Cardiac septum (tissue), 1 donor: ENCODE measurements at regions not wholly inside any gene's neighbourhood (a gene's known extent, or its start where the extent isn't known, plus 50 kb on each side); places are given as distances from the start of the nearest gene placed in this dataset. TPM values are rescaled to one million over a fixed set of nuclear protein-coding genes. Genes with fewer than 3 reads are reported as not detected.

Experiments
- DNase-seq: peaks from one replicate; pipeline ENCODE4 v3.0.0-alpha.2; 2020; ENCODE audit warnings: low spot score
- intact Hi-C: fragments of 100-400 bp; cut with DNase I; formaldehyde crosslinking; loops from one replicate; pipeline ENCODE4 v1.14.0; 2022
- microRNA-seq: library from miRNA; unstranded; fragments of <30 nt; microRNA quantifications from one replicate; pipeline ENCODE4 v1.2.0, GENCODE V29; 2020
- donor health status: DM: no; HTN: no; CAD: no.

DNA sequence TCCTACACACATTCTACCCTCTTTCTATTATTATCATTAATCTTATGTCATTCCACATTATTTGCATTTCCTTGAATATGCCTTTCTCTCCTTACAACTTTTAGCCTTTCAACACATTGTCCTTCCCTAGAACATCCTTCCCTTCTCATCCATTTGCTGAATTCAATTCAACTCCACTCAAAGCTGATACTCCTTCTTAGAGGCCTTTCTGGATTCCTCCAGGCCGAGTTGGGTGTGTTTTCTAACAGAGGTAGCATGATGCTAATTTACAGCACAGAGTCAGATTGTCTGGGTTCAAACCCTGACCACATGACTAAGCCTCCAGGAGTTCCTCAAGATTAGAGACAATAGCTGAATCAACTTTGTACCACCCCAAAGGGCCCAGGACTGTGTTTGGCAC lies 63.4 kb upstream of the IL12A start:
- DNase-seq: no peak
- intact Hi-C loops: no loop called here

DNA sequence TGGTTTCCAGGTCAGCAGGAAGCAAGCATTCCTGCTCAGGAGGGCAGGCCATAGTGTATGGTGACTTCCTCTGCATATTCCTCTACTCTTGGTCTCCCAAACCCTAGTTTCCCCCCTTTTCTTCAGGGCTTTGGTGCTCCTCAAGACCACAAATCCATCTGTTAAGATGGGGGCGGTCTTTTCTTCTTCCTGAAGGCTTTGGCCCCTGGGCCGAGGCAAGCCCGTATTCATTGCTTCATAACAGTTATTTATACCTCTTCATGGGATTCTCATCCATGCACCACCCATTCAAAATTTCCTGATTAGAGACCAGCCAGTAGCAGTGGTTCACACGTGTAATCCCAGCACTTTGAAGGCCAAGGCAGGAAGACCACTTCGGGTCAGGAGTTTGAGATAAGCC lies 62.1 kb upstream of the IL12A start:
- intact Hi-C loops: no loop called here
- no peak for DNase-seq

DNA sequence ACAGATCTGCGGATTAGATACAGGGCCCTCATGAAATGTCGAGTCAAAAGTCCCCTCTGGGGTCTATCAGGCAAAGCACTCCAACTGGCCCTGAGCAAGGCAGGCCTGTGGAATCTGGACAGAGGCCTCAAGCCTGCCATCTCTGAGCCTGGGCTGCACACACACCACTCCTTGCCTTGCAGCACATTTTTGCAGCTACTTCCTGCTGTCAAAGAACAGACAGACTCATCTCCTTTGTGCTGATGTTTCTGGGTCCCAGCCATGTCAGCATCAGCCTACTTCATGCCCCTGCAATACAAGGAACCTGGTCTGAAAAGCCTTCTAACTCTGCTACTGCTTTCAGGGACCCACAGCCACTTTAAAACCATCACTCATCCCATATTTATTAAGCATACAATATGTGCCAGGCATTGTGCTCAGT lies 60.6 kb upstream of the IL12A start:
- no peak for DNase-seq
- intact Hi-C loops: no loop called here

DNA sequence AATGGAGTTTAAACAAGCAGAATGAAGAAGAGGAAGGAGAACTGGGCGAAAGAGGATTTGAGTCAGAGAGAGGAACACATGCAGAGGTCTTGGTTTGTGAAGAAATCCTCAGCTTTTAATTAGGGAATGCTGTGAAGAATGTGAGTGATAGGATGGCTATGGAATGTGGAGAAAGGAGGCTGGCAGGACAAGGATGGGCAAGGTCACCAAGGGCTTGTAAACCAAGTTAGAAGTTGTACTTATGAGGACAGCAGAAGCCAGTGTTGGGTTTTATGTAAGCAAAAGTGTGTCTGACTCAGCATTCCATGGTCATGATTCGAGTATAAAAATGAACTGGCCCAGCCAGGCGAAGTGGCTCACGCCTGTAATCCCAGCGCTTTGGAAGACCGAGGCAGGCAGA lies 60.0 kb upstream of the IL12A start:
- no peak for DNase-seq
- intact Hi-C loops: no loop called here

DNA sequence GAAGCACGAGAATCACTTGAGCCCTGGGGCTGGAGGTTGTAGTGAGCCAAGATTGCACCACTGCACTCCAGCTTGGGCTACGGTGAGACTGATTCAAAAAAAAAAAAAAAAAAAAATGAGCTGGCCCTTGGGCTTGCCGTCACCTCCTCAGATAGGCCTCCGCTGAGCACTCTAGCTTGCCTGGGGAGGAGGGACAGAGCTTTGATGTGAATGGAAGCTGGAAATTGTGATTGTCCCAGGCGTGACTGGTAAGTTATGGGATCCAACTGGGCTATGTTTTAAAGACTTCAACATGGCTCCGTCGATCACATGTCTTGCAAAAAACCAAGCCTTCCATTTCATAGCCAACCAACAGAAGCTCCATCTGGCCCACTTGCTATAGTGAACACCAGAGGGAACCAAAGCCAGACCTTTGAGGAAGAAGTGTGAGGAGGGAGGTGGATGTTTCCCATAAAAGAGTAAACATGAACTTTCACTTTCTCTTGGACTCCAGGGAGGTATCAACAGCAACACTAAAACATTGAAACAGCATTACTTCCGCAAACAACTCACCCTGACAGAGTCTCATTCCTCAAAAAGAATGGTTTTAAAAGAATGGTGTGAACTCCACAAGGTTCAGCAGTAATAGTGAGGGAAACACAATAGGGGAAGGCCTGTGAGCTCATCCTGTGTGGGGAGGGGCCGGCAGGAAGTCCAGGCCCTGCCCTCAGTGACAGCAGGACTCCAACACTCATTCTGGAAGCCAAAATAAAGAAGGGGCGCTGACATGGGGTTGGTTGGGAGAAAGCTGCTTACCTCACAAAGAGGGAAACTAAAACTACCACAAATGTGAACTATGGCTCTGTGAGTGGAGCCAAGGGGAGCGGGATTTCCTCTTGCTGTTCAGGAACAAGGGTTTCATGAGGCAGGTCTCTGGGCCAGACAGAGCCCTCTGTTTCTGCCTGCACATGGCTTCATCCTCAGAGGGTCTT lies 59.2 kb upstream of the IL12A start:
- DNase-seq: no peak
- intact Hi-C loops: no loop called here

DNA sequence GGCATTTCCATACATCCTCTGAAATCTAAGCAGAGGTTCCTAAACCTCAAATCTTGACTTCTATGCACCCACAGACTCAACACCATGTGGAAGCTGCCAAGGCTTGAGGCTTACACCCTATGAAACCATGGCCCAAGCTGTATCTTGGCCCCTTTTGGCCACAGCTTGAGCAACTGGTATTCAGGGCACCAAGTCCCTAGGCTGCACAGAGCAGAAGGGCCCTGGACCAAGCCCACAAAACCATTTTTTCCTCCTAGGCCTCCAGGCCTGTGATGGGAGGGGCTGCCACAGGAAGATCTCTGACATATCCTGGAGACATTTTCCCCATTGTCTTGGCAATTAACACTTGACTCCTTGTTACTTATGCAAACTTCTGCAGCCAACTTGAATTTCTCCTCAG lies 54.4 kb upstream of the IL12A start:
- no peak for DNase-seq
- intact Hi-C loops: no loop called here

DNA sequence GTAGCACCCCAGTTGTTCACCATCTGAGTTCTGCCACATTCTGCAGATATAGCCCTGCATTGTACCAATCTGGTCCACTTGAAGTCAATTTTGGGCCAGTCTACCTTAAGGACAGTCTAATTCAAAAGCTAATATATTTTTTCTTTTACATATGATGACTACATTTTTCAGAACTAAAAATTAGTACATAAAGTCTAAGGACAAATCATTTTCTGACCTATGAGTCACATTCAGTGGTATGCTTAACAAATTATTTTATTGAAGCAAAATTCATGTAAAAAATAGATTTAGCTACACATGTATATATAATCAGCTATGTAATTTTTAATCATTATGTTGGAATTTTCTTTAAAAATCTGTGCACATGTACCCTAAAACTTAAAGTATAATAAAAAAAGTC lies 52.1 kb upstream of the IL12A start:
- DNase-seq: no peak
- intact Hi-C loops: no loop called here

DNA sequence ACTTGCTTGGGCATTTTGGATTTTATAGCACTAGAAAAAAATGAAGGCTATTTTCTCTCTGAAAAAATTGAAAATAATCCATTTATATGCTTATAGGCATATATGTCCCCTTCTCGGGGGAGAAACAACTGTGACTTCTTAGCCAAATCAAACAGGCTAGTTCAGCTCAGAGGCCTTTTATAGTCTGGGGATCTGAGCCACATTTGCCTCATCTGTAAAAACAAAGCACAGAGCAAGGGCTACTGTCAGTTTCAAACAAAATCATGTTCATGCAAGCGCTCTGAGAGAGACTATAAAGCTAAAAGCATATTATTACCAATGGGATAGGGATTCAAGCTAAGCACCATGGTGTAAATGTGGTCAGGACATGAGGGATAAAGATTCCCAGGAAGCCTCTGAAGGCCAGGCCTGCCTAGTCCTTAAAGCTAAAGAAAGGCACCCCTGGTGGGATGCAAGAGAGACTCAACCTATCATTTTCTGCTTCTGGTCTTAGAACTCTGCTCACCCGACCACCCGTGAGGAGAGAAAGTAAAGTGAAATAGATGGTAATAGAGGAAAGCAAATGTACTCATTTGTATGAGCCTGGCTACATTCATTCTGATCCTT lies 51.0 kb upstream of the IL12A start:
- intact Hi-C loops: no loop called here
- no peak for DNase-seq

DNA sequence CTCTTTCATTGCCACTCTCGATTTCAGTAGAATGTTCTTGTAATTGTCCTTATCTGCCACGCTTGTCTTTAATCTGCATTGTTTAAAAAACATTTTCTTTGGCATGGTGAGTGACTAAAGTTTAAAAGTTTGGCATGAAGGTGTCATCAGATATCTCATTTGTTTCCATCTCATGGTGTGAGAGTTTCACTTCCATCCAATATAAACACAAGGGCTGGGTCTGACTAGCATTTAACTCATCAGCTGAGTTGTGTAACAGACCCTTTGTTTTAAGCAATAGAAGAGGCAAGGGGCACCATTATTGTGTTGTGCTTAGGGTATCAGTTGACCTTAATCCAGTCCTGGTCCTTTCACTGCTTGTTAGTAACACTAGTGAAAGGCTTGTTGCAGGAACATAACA lies 49.9 kb upstream of the IL12A start:
- intact Hi-C loops: no loop called here
- no peak for DNase-seq

Small RNAs in the stretch of these regions (microRNA-seq; reads per million reads assigned to microRNA genes)
- not detected for gene MIR3919
